ENCODE measurements at regions not wholly inside any gene's neighbourhood (a gene's known extent, or its start where the extent isn't known, plus 50 kb on each side); places are given as distances from the start of the nearest gene placed in this dataset.

DNA sequence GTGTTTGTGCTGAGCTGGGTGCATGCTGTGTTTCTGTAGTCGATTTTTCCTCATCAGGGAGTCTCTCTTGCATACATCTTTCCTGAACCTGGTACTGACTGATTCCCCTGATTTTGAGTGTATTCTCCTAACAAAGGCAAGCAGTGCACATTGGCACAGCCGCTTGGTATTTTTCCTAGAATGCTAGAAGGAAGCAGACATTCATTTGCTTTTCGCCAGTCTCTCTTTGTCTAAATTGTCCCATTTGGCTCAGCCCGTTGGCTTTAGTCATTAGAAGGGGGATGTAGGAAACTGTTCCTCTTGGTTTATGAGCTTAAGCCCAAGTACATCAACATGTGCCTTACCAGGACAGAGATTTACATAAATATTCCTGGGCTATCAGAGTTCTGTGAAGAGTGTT lies 266.1 kb upstream of the TMTC4 start:
- no peak for DNase-seq (ENCODE audit: low read depth, low spot score)

DNA sequence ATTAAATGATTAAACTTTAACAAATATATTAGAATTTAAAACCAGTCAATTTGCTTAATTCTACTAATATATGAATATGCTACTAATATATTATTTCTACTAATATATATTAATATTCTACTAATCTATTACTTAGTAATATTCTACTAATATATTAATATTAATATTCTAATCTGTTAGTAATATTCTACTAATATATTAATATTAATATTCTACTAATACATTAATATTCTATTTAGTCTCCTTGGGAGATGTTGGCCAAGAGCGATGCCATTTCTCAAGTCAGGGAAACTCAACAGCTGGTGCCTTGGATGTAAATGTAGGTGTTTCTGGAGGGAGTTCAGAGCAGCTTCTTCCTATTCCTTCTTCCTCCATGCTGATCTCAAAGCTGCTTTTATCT lies 259.2 kb upstream of the TMTC4 start:
- no peak for DNase-seq (ENCODE audit: low read depth, low spot score)

DNA sequence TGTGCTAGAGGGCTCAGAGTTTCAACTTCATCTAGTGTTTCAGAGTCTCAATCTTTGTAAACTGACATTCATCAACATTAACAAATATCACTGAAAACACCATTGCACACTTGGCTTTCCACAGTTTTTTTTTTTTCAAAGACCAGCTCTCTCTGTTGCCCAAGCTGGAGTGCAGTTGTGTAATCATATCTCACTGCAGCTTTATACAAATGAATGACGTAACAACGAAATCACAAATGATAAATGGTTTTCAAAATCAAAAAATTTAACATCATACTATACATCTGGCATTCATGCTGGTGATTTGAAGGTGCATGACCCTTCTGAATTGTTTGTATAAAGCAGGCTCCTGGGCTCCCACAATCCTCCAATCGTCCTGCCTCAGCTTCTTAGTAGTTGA lies 248.0 kb upstream of the TMTC4 start:
- DNase-seq (ENCODE audit: low read depth, low spot score) = no peak

DNA sequence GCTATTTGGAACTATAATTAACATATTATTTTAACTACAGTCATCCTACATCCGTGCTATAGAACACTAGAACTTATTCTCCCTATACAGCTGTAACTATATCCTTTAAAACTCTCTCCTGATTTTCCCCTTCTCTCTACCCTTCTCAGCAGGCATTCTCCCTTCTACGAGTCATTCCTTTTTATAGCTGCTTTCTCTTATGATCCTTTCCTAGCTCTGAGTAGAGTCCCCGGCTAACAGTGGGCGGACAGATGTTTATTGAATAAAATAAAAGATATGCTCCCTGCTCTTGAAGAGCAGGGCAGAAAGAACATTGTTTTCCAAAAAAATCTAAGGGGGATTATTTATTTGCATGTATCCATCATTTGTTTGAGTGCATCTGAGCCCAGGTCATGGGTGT lies 246.5 kb upstream of the TMTC4 start:
- DNase-seq (ENCODE audit: low read depth, low spot score) = no peak

DNA sequence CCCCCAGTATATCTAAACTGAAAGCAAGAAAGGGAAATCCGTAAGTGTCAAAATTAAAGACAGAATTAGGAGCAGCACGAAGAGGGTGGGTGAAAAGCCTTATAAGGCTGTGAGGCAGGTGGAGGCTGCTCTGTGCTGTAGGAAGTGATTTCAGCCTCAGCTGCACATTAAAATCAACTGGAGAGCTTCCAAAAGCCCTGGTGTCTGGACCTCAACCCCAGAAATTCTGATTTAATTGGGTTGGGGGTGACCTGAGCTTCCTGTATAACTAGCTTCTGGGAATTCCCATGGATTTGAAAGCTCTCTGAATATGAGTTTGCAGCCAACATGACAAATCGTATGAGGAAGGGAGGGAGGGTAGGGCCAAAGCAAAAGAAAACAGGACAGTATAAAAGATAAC lies 242.4 kb upstream of the TMTC4 start:
- no peak for DNase-seq (ENCODE audit: low read depth, low spot score)

DNA sequence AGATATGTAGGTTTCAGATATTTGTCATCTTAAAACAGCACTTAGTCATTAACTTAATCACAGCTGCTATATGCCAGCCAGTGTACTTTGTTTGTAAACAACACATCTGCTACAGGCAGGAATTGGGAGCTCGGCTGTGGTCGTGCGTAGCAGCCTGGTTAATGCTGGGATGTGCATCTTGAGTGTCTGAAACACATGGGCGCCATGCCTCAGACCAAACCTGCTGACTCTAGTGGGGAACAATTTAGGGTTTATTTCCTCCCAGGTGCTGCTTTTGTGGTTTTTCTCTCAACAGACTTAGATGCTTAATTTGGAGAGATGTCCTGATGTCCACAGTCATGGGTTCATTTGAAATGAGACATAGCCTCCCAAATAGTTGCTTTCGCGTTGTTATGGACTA lies 238.5 kb upstream of the TMTC4 start:
- no peak for DNase-seq (ENCODE audit: low read depth, low spot score)

DNA sequence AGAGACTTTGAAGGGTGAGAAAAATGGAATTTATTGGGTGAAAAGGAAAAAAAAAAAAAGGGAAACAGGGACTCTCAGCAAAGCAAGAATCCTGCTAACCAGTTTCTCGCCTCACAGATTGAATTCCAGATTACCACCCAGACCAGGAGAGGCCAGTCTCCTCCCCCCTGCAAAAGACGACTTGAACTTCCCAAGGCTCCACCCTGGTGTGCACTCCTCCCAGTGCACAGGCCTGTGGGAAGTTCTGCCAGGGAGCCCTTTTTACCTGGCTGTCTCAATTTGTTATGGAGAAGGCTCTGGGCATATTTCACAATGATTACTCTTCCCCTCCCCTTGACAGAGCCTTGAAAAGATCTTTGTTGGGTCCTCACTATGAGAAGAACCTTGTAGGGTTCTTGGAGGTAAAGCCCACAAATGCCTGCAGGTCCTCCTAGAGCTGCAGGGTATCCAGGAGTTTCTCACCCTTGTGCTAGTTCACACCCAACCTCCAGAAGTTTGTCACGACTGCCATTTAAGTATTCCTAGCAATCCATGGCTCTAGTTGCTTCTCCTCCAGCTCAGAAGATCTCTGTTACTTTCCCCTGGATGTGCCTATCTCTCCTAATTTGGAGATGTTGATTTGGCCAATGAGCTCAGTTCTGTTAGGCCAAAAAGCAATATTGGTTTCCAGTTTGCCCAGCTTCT lies 229.8 kb upstream of the TMTC4 start:
- DNase-seq (ENCODE audit: low read depth, low spot score) = no peak

DNA sequence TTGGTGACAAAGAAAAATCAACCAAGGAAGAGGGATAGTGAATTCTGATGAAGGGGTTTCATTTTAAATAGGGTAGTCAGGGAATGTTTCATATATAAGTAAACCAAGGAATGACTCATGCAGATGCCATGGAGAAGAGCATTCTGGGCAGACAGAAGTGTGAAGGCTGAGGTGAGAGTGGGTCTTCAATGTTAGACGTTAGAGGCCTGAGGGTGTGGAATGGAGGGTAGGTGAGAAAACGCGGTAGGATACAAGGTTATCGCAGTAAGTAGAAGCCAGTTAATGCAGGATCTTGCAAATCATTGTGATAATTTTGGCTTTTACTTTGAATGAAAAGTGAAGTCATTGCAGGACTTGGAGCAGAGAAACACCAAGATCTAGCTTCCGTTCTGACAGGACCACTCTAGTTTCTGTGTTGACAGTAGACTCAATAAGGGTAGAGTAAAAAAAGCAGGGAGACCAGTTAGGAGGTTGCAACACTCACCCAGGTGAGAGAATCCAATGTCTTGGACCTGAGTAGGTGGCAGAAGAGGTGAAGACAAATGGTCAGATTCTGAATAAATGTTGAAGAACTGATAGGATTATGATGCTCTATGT lies 225.2 kb upstream of the TMTC4 start:
- DNase-seq (ENCODE audit: low read depth, low spot score) = no peak

DNA sequence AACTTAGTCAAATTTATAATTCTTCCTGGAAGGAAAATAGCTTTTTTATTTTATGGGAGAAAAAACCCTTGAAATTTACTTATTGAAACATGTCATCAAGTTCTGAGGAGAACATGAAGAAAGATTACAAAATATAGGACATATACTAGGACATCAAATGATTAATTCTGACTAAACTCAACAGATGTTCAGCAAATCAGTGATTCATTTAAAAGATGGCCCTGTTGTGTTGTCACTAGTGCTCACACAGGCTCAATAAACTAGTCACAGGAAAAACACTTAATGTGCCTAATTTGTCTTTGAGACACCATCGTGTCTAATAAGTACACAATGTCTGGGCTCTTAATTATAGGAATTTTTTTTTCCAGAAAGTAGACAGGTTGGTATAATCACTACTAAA lies 223.8 kb upstream of the TMTC4 start:
- no peak for DNase-seq (ENCODE audit: low read depth, low spot score)

DNA sequence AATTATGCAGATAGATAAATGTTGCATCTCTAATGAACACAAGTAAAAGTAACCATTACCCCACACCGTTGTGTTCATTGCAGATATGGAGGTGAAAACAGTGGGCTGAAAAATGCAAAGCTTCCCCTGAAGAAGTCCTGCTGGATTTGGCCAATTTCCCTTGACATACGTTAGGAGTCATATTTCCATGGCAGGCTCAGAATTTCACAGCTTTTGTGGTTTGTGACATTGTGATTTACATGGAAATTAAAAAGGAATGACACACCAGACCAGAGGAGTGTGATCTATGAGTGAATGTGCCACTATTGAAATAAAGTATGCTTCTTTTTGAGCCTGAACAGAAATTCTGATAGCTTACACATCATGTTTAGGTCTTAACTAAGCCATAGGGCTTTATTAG lies 221.1 kb upstream of the TMTC4 start:
- DNase-seq (ENCODE audit: low read depth, low spot score) = no peak

DNA sequence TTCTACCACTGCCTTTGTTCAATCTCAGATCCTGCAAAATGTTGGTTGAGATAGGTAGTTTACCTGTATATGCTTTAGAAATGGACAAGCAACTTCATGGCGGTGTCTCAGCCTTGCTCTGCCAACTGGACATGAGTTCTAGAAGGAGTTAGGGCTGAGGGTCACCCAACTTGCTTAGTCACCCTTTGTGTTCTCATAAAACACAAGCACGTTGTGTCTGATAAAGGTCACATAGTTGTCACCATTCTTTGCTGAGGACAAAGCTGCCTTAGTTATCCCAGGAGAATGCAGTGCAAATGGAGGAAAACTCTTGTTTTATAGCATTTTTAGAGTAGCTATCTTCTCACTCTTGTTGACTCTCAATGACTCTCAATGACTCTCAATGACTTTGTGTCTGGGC lies 218.4 kb upstream of the TMTC4 start:
- DNase-seq (ENCODE audit: low read depth, low spot score) = no peak

DNA sequence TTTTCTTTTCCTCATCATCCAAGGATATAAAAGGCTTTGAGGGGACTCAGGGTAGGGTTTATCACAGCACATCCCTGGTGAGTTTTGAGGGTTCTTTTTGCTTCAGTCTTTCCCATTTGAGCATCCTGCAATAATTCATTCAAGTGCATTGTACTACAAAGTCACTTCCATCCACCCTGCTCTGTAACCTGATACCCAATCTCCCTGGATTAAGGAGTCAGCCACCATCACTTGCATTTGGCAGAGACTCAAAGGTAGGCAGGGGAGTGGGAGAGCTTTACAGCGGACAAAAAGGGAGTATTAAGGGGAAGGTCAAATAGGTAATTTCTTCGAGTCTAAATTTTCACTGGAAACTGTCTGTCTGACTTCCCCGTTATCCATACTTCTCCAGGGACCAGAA lies 216.1 kb upstream of the TMTC4 start:
- DNase-seq (ENCODE audit: low read depth, low spot score) = no peak

DNA sequence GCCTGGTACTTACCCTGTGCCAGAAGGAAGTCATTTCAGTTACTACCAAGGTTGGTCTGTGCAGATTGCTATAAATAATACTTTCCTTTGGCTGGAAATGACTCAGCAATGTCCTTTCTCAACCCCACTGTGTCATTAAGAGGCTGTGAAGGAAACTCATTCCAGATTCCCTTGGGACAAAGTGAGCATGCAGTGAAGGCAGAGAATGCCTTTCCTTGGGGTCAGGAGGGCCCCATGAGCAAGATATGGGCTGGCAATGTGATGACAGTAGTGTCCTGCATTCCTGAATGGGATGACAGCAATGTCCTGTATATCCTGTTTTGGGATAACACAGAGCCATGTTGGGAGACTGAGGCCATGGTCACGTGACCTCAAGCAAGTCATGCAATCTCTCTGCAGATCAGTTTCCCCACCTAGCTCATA lies 213.1 kb upstream of the TMTC4 start:
- peak; percentile 13 for DNase-seq (ENCODE audit: low read depth, low spot score)

DNA sequence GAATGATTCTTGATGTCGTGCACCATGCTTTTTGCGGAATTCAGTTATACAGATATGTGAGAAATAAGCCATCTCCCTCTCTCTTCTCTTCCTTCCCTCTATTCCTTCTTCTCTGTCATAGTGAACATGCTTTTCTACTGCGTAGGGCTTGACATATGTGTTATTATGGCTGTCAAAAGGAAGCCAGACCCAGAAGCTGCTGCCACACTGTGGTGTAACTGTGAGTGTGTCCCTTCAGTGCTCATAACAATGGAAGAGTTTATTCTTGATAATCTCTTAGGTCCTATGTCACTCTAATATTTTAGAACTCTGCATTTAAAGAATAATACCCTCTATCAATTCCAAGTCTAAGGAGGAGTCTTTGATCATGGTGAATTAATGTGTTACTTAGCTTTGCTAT lies 208.9 kb upstream of the TMTC4 start:
- DNase-seq (ENCODE audit: low read depth, low spot score) = no peak

DNA sequence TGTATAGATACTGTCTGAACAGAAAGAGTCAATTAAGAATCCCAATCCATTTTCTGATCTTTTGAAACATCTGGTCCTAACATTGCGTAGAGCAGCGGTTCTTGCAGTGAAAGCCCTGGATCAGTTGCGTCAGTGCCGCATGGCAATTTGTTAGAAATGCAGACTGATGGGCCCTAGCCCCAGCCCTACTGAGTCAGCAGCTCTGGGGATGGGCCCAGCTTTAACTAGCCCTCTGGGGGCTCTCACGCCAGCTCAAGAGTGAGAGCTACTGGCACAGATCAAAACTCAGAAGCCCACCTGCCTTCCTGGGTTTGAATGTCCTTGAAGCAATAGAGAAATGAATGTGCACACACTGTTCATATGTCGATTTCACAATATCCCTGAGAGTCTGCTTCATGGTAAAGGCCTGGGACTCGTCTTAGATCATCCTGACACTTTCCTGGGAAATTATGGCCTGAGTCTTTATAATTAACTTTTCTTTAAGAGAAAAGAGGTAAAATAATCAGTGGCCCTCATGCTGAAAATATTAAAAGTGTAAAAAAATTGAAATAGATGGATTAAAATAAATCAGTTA lies 206.8 kb upstream of the TMTC4 start:
- DNase-seq (ENCODE audit: low read depth, low spot score) = no peak

DNA sequence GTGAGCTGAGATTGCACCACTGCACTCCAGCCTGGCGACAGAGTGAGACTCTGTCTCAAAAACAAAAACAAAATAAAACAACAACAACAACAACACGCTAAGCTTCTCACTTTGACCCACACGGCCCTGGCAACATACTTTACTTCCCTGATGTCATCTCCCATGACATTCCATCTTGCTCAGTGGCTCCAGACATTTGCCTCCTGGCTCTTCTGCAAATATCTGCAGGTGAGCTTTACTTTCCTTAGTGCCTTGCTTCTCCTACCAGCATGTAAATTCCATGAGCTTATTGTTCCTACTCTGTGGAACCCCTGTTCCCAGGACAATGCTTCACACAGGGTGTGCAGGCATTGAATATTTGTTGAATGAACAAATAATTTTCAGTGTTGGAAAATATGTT lies 205.6 kb upstream of the TMTC4 start:
- no peak for DNase-seq (ENCODE audit: low read depth, low spot score)

DNA sequence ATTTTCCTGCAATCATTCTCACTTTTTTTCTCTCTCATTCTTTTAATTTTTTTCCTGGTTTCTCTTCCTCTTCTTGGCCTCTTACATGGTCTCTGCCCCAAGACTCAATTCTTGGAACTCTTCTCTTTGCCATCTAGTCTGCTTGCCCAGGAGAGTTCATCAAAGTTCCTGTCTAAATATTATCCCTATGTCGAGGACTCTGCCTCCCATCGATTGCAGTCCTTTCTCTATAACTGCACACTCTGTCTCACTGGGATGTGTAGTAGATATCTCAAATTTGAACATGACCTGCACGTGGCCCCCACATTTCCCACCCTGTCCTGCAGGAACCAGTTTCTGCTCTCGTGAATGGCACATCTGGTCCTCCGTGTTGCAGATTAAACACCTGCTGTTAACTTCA lies 204.7 kb upstream of the TMTC4 start:
- no peak for DNase-seq (ENCODE audit: low read depth, low spot score)

DNA sequence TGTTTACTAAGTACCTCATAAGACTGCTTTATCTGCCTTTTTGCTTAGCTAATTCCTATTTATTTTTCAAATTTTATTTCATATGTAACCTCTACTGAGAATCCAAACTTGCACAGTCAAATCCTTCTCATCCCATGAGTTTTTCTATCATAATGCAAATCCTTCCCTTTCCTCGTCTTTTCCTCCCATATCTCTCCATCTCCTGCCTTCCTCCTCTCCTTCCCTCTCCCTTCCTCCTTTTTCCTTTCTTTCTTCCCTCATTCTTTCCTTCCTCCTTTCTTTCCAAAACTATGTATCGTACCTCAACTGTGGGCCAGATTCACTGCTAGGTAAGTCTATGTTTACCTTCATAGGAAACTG lies 201.4 kb upstream of the TMTC4 start:
- no peak for DNase-seq (ENCODE audit: low read depth, low spot score)

DNA sequence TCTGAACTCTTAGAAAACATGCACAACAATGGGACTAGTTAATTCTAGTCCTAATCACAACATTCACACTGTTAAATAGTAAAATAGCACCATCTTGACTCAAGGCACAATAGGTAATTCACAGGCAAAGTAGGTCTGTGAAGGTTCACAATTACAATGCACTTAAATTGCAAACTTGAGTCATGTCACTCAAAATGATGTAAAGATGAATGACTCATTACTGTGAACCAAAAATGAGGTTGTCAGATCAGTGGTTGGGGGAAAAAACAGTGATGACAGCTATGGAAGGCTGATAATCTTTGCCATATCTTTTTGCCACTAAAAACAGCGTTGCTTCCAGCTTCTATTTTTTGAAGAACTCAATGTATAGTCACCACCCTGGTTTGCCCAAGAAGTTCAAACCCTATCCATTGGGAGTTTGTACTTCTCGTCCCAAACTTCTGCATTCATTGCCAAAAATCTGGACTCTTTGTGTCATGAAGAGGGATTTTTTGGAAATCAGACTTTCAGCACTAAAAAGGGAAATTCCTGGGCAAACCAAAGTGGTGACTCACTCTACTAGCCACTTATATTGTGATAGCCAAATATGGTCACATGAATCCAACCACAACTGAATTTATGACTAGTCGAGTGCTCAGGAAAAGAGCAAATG lies 200.9 kb upstream of the TMTC4 start:
- DNase-seq (ENCODE audit: low read depth, low spot score) = peak; percentile 20

DNA sequence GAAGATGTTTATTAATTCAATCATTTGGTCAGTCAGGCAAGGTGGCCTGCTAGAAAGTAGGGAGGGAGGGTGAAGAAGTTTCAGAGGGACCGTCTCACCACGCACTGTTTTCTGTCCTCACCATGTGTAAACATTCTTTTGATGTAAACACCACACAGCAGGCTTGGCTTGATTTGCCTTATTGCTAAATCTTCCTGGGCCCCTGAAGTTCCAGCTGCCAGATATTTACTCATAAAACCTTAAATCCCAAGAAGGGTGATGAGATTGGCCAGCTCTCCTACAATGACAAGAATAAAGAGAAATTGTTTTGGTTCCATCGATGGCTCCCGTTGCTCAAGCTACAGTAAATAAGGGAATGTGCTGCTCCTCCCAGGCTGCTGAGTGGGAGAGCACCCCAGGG lies 198.2 kb upstream of the TMTC4 start:
- DNase-seq (ENCODE audit: low read depth, low spot score) = no peak

DNA sequence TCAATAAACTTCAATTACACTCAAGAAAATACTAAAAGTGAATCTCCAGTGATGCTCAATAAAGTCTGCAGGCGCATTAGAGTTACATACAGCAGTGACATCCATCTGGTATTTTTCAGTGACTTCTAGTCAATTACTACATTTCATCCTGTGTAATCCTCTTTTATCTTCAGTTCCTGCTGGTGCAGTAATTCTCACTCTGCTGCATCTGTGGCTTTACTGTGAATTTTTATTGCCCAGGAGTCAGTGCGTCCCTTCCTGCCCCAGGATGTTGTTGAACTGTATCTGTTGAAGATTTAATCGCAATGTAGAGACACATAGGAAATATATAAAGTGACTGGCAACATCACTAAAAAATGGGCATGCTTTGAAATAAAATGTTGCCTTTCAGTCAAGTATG lies 196.3 kb upstream of the TMTC4 start:
- DNase-seq (ENCODE audit: low read depth, low spot score) = no peak

DNA sequence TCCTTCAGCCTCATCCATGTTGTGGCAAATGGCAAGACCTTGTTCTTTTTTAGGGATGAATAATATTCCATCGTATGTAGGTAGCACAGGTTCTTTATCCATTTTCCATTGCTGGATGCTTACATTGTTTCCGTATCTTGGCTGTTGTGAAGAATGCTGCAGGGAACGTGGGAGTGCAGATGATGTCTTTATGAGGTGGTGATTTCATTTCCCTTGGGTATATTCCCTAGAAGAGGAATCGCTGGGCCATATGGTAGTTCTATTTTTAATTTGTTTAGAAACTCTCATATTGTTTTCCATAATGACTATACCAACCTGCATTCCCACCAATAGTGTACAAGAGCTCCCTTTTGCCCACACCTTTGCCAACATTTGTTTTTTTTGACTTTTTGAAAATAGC lies 186.3 kb upstream of the TMTC4 start:
- no peak for DNase-seq (ENCODE audit: low read depth, low spot score)

DNA sequence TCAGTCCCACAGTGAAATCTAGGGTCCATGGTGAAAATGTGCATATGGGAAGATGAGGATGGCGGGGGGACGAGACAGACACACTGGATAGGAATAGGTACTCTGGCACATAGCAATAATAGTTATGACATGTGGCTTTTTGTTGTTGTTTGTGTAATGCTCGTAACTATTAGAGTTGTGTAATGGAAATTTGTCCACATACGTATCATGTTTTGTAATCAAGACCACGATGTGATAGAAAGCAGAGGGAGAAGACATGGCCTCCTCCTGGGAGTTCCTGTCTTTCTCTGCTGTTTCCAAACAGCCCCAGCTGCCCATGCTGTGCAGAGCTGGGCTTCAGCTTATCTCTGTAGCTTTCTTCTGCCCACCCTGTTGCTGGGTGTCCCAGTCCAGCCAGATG lies 185.3 kb upstream of the TMTC4 start:
- no peak for DNase-seq (ENCODE audit: low read depth, low spot score)

Measured in brain pericyte (primary cell).